Peyer's patch (tissue), 4 donors: ENCODE measurements at regions not wholly inside any gene's neighbourhood (a gene's known extent, or its start where the extent isn't known, plus 50 kb on each side); places are given as distances from the start of the nearest gene placed in this dataset.

Experiments
- DNase-seq, 3 donors: peaks; one replicate each; pipeline ENCODE4 v3.0.0-alpha.2; 2017 to 2019
- H3K27ac ChIP-seq, 4 donors: fragments of 200-600 bp; sonication (generic); one replicate each; pipeline ENCODE4 v1.5.1; 2016 to 2019
- H3K27me3 ChIP-seq, 2 donors: fragments of 200-600 bp; sonication (generic); one replicate each; pipeline ENCODE4 v1.5.1; 2019
- H3K36me3 ChIP-seq, 3 donors: fragments of 200-600 bp; sonication (generic); one replicate each; pipeline ENCODE4 v1.5.1; 2016 to 2019
- H3K4me1 ChIP-seq, 4 donors: fragments of 200-600 bp; sonication (generic); one replicate each; pipeline ENCODE4 v1.5.1; 2016 to 2019
- H3K4me3 ChIP-seq, 4 donors: fragments of 200-600 bp; sonication (generic); 1 replicate in 3 of 4; 2 replicates in 1 of 4; pipeline ENCODE4 v1.5.1; 2016 to 2019; ENCODE audit warnings: mild to moderate bottlenecking in 1 of 4
- H3K9me3 ChIP-seq, 4 donors: fragments of 200-600 bp; sonication (generic); one replicate each; pipeline ENCODE4 v1.5.1; 2016 to 2019; ENCODE audit warnings: mild to moderate bottlenecking in 1 of 4
- CTCF ChIP-seq, 6 experiments: fragments of 450-650 bp in 4 of 6; fragments of 200-600 bp in 2 of 6; sonication (generic) in 1 of 6; IDR thresholded peaks; one replicate each; pipeline ENCODE4 v1.5.1; 2017 to 2019; ENCODE audit warnings: antibody characterized with exemption in 6 of 6, mild to moderate bottlenecking in 3 of 6, moderate library complexity in 1 of 6
- POLR2A ChIP-seq, 2 donors: fragments of 450-650 bp; IDR thresholded peaks; one replicate each; pipeline ENCODE4 v1.5.1; 2017; ENCODE audit warnings: antibody characterized with exemption in 2 of 2, mild to moderate bottlenecking in 2 of 2, moderate library complexity in 2 of 2

DNA sequence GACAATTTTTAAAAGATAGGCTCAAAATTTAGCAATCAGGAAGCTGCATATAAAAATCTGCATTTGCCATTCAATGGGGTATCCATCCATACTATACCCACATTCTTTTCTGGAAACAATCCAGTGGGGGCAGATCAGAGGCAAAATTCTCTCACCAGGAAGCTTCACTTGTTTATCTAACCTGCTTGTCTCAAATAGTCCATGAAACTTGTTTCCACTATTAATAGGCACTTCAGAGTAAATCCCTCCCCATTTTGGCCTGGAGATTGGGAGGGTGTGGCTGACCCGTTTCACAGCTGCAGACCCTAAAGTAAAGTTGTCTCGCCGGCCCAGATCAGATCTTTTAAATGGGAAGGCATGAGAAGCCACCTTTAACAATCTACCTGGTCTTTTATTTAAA, 139.4 kb upstream of the CPNE8 start:
- Histone ChIP-seq H3K27ac (no peak overlapping the region), H3K9me3 (no peaks in the 10 kb centered on the region), H3K27me3 (no peaks in the 10 kb centered on the region), H3K4me1 (no peaks in the 10 kb centered on the region), H3K4me3 (no peak overlapping the region), H3K36me3 (no peaks in the 10 kb centered on the region)
- DNase-seq: no peak
- TF ChIP-seq POLR2A (IDR thresholded peaks at IDR 0.05) (no peak), CTCF (IDR thresholded peaks at IDR 0.05) (no peak)

DNA sequence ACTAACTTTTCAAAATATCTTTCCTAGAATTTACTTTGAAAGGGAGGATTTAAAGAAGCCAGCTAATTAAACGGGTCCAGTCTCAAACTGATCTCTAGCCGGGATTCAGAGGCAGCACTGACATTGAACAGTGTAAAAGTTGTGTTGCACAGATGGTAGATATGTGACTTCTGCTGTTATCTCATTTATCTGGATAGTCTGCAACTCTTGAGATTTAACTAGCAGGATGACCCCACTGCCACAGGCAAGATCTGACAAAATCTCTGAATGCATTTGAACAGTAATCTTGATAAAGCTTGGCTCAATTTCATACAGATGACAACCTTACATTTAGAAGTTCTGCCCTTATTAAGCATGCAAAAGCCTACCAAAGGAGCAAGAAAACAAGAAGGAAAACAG, 138.0 kb upstream of the CPNE8 start:
- no peaks in the 10 kb centered on the region for H3K4me1 ChIP-seq
- TF ChIP-seq CTCF (IDR thresholded peaks at IDR 0.05): no peak
- H3K9me3 ChIP-seq: no peaks in the 10 kb centered on the region
- H3K27me3 ChIP-seq: no peaks in the 10 kb centered on the region
- no peak for DNase-seq
- H3K27ac ChIP-seq: no peak overlapping the region
- no peaks in the 10 kb centered on the region for H3K36me3 ChIP-seq
- H3K4me3 ChIP-seq: no peak overlapping the region

- Histone ChIP-seq H3K27ac (no peak overlapping the region), H3K4me3 (no peak overlapping the region), H3K27me3 (no peaks in the 10 kb centered on the region), H3K9me3 (no peaks in the 10 kb centered on the region), H3K36me3 (no peaks in the 10 kb centered on the region), H3K4me1 (no peaks in the 10 kb centered on the region)
- TF ChIP-seq CTCF (IDR thresholded peaks at IDR 0.05) (no peak), POLR2A (IDR thresholded peaks at IDR 0.05) (no peak)
- DNase-seq: no peak
Observed at GRCh38 chr12:39040275-39040674, 134.9 kb upstream of the CPNE8 start.

DNA sequence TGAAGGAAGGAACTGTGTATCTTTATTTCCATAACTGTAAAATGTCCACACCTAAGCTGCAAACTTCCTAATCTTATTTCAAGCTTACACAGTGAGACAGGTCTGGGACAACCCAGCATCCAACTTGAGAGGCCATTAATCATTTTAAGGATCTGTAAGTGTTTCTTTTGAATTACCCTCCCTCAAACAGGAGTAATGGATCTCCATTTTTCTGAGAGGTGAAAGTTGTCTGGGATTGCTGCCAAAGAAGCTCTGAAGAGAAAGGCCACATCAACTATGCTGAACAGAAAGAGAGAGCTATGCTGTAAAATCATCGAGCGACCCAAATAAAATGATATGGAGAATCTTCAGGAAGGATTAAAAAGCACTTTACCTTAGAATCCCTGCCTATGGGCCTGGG, 131.7 kb upstream of the CPNE8 start:
- no peaks in the 10 kb centered on the region for H3K4me1 ChIP-seq
- DNase-seq: no peak
- TF ChIP-seq POLR2A (IDR thresholded peaks at IDR 0.05): no peak
- TF ChIP-seq CTCF (IDR thresholded peaks at IDR 0.05): no peak
- H3K9me3 ChIP-seq: no peaks in the 10 kb centered on the region
- H3K27ac ChIP-seq: no peak overlapping the region
- H3K36me3 ChIP-seq: no peaks in the 10 kb centered on the region
- no peak overlapping the region for H3K4me3 ChIP-seq
- no peaks in the 10 kb centered on the region for H3K27me3 ChIP-seq

GRCh38 chr12:39036105-39036504, 130.7 kb upstream of the CPNE8 start:
- TF ChIP-seq POLR2A (IDR thresholded peaks at IDR 0.05) (no peak), CTCF (IDR thresholded peaks at IDR 0.05) (no peak)
- Histone ChIP-seq H3K27ac (no peak overlapping the region), H3K9me3 (no peaks in the 10 kb centered on the region), H3K36me3 (no peaks in the 10 kb centered on the region), H3K4me3 (no peak overlapping the region), H3K4me1 (no peaks in the 10 kb centered on the region), H3K27me3 (no peaks in the 10 kb centered on the region)
- DNase-seq: no peak

GRCh38 chr12:39033782-39034181, 128.4 kb upstream of the CPNE8 start:
- Histone ChIP-seq H3K27me3 (no peaks in the 10 kb centered on the region), H3K4me1 (no peaks in the 10 kb centered on the region), H3K27ac (no peak overlapping the region), H3K4me3 (no peak overlapping the region), H3K36me3 (no peaks in the 10 kb centered on the region), H3K9me3 (no peaks in the 10 kb centered on the region)
- TF ChIP-seq CTCF (IDR thresholded peaks at IDR 0.05): no peak
- TF ChIP-seq POLR2A (IDR thresholded peaks at IDR 0.05): no peak
- DNase-seq: no peak
